ENCODE measurements at regions not wholly inside any gene's neighbourhood (a gene's known extent, or its start where the extent isn't known, plus 50 kb on each side); places are given as distances from the start of the nearest gene placed in this dataset.

DNA sequence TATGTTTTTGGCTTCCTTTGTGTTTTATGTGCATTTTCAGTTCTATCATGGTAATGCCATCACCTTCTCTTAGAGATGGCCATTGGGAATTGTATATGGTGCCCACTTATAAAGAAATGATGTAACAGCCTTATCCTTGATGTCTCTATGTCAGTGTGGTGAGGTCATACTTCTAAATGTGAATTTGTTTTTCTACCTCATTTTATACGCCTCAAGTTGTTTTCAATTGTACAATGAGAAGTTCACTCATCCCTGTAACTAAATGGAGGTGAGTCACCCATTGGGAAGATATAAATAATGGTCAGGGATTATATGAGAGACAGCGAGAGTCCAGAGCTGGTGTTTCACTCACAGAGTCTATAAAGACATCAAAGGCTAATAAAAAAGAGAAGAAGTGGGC lies 402.4 kb downstream of the AGTPBP1 start (continued):
- TF ChIP-seq ZNF777 (tag by site-specific recombination; IDR thresholded peaks at IDR 0.05; ENCODE audit: borderline replicate concordance), result no peak
- no peak for TF ChIP-seq ZBTB7A (tag by site-specific recombination; IDR thresholded peaks at IDR 0.05; ENCODE audit: low read depth)
- TF ChIP-seq, protein P1, sequence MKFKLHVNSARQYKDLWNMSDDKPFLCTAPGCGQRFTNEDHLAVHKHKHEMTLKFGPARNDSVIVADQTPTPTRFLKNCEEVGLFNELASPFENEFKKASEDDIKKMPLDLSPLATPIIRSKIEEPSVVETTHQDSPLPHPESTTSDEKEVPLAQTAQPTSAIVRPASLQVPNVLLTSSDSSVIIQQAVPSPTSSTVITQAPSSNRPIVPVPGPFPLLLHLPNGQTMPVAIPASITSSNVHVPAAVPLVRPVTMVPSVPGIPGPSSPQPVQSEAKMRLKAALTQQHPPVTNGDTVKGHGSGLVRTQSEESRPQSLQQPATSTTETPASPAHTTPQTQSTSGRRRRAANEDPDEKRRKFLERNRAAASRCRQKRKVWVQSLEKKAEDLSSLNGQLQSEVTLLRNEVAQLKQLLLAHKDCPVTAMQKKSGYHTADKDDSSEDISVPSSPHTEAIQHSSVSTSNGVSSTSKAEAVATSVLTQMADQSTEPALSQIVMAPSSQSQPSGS (tag by site-specific recombination; IDR thresholded peaks at IDR 0.05; ENCODE audit: low read depth), result peak; percentile 97
- TF ChIP-seq ZNF623 (tag by site-specific recombination; IDR thresholded peaks at IDR 0.05), result no peak
- TF ChIP-seq, protein P2, sequence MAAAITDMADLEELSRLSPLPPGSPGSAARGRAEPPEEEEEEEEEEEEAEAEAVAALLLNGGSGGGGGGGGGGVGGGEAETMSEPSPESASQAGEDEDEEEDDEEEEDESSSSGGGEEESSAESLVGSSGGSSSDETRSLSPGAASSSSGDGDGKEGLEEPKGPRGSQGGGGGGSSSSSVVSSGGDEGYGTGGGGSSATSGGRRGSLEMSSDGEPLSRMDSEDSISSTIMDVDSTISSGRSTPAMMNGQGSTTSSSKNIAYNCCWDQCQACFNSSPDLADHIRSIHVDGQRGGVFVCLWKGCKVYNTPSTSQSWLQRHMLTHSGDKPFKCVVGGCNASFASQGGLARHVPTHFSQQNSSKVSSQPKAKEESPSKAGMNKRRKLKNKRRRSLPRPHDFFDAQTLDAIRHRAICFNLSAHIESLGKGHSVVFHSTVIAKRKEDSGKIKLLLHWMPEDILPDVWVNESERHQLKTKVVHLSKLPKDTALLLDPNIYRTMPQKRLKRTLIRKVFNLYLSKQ (tag by site-specific recombination; IDR thresholded peaks at IDR 0.05; ENCODE audit: borderline replicate concordance), result no peak
- no peak for TF ChIP-seq TCF7L2 (IDR thresholded peaks at IDR 0.05; ENCODE audit: borderline replicate concordance, low read depth, low read length)
- TF ChIP-seq KLF10 (tag by site-specific recombination; IDR thresholded peaks at IDR 0.05), result peak; percentile 56; the same call in 1 of the 2 replicates
- TF ChIP-seq ZNF133 (tag by site-specific recombination; IDR thresholded peaks at IDR 0.05), result no peak
- no peak for TF ChIP-seq ZNF223 (tag by site-specific recombination; IDR thresholded peaks at IDR 0.05)
- no peak for TF ChIP-seq PBX3 (CRISPR knock-in tag; IDR thresholded peaks at IDR 0.05)
- TF ChIP-seq, protein P3, sequence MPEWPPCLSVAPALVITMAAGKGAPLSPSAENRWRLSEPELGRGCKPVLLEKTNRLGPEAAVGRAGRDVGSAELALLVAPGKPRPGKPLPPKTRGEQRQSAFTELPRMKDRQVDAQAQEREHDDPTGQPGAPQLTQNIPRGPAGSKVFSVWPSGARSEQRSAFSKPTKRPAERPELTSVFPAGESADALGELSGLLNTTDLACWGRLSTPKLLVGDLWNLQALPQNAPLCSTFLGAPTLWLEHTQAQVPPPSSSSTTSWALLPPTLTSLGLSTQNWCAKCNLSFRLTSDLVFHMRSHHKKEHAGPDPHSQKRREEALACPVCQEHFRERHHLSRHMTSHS (tag by site-specific recombination; IDR thresholded peaks at IDR 0.05), result peak; percentile 79
- TF ChIP-seq OVOL3 (tag by site-specific recombination; IDR thresholded peaks at IDR 0.05), result no peak
- no peak for TF ChIP-seq ZNF792 (tag by site-specific recombination; IDR thresholded peaks at IDR 0.05)
- peak; percentile 39; the same call in 1 of the 2 replicates for TF ChIP-seq ZNF394 (tag by site-specific recombination; IDR thresholded peaks at IDR 0.05; ENCODE audit: borderline replicate concordance)
- no peak for TF ChIP-seq KLF7 (tag by site-specific recombination; IDR thresholded peaks at IDR 0.05; ENCODE audit: borderline replicate concordance)
- no peak for TF ChIP-seq ZNF658 (tag by site-specific recombination; IDR thresholded peaks at IDR 0.05)
- TF ChIP-seq, protein P4, sequence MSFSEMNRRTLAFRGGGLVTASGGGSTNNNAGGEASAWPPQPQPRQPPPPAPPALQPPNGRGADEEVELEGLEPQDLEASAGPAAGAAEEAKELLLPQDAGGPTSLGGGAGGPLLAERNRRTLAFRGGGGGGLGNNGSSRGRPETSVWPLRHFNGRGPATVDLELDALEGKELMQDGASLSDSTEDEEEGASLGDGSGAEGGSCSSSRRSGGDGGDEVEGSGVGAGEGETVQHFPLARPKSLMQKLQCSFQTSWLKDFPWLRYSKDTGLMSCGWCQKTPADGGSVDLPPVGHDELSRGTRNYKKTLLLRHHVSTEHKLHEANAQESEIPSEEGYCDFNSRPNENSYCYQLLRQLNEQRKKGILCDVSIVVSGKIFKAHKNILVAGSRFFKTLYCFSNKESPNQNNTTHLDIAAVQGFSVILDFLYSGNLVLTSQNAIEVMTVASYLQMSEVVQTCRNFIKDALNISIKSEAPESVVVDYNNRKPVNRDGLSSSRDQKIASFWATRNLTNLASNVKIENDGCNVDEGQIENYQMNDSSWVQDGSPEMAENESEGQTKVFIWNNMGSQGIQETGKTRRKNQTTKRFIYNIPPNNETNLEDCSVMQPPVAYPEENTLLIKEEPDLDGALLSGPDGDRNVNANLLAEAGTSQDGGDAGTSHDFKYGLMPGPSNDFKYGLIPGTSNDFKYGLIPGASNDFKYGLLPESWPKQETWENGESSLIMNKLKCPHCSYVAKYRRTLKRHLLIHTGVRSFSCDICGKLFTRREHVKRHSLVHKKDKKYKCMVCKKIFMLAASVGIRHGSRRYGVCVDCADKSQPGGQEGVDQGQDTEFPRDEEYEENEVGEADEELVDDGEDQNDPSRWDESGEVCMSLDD (tag by site-specific recombination; IDR thresholded peaks at IDR 0.05), result no peak
- TF ChIP-seq ZNF645 (tag by site-specific recombination; IDR thresholded peaks at IDR 0.05), result no peak
- TF ChIP-seq ZNF138 (tag by site-specific recombination; IDR thresholded peaks at IDR 0.05; ENCODE audit: borderline replicate concordance), result no peak
- no peak for TF ChIP-seq ZNF560 (tag by site-specific recombination; IDR thresholded peaks at IDR 0.05; ENCODE audit: borderline replicate concordance)
- TF ChIP-seq, protein P5, sequence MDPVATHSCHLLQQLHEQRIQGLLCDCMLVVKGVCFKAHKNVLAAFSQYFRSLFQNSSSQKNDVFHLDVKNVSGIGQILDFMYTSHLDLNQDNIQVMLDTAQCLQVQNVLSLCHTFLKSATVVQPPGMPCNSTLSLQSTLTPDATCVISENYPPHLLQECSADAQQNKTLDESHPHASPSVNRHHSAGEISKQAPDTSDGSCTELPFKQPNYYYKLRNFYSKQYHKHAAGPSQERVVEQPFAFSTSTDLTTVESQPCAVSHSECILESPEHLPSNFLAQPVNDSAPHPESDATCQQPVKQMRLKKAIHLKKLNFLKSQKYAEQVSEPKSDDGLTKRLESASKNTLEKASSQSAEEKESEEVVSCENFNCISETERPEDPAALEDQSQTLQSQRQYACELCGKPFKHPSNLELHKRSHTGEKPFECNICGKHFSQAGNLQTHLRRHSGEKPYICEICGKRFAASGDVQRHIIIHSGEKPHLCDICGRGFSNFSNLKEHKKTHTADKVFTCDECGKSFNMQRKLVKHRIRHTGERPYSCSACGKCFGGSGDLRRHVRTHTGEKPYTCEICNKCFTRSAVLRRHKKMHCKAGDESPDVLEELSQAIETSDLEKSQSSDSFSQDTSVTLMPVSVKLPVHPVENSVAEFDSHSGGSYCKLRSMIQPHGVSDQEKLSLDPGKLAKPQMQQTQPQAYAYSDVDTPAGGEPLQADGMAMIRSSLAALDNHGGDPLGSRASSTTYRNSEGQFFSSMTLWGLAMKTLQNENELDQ (tag by site-specific recombination; IDR thresholded peaks at IDR 0.05; ENCODE audit: low read depth), result no peak
- no peak for TF ChIP-seq ZNF146 (tag by site-specific recombination; IDR thresholded peaks at IDR 0.05)
- no peak for TF ChIP-seq ZNF155 (tag by site-specific recombination; IDR thresholded peaks at IDR 0.05)
- TF ChIP-seq ZBTB1 (tag by site-specific recombination; IDR thresholded peaks at IDR 0.05), result no peak
- TF ChIP-seq, protein P6, sequence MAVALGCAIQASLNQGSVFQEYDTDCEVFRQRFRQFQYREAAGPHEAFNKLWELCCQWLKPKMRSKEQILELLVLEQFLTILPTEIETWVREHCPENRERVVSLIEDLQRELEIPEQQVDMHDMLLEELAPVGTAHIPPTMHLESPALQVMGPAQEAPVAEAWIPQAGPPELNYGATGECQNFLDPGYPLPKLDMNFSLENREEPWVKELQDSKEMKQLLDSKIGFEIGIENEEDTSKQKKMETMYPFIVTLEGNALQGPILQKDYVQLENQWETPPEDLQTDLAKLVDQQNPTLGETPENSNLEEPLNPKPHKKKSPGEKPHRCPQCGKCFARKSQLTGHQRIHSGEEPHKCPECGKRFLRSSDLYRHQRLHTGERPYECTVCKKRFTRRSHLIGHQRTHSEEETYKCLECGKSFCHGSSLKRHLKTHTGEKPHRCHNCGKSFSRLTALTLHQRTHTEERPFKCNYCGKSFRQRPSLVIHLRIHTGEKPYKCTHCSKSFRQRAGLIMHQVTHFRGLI (tag by site-specific recombination; IDR thresholded peaks at IDR 0.05), result peak; percentile 65; the same call in 1 of the 2 replicates
- no peak for TF ChIP-seq ZNF416 (tag by site-specific recombination; IDR thresholded peaks at IDR 0.05)
- TF ChIP-seq ZNF510 (tag by site-specific recombination; IDR thresholded peaks at IDR 0.05; ENCODE audit: insufficient replicate concordance), result peak; percentile 60
- peak; percentile 97 for TF ChIP-seq ZBTB21 (tag by site-specific recombination; IDR thresholded peaks at IDR 0.05)
